K562 (cell line): ENCODE measurements at regions not wholly inside any gene's neighbourhood (a gene's known extent, or its start where the extent isn't known, plus 50 kb on each side); places are given as distances from the start of the nearest gene placed in this dataset.

Source experiments
- ATAC-seq: fragments of 200-7000 bp; cut with Tn5 transposase; 3 replicates; pipeline ENCODE4 v1.9.1; 2020; ENCODE audit warnings: moderate library complexity
- BruUV-seq: library from RNA; stranded (reverse); fragments of 400-500 nt; replicated peaks from 2 replicates; lab custom pipeline; 2021; lab: Mats Ljungman, UMichigan
- CTCF ChIA-PET: fragments of 300-600 bp; formaldehyde crosslinking; extraction: SDS; loops from one replicate; lab custom pipeline; 2021; ENCODE audit warnings: low intra/inter-chr PET ratio; lab: Yijun Ruan, JAX
- POLR2A ChIA-PET: fragments of 300-600, 350-650 bp; sonication (Branson Sonifier 250); formaldehyde crosslinking; extraction: SDS; loops from one replicate; lab custom pipeline; 2021; ENCODE audit warnings: antibody characterized with exemption, inconsistent platforms; lab: Yijun Ruan, JAX
- DNase-seq, 4 experiments: peaks; one replicate each; pipeline versions ENCODE4 v3.0.0 to v3.0.0-alpha.2; 2011 to 2018; ENCODE audit warnings: low spot score in 3 of 4, mixed read lengths in 3 of 4; ENCODE audit errors: extremely low read depth in 1 of 4
- FAIRE-seq: peaks from 2 replicates; lab custom pipeline; 2011; peaks lifted over from hg19 to GRCh38; lab: Jason Lieb, UNC
- H2AFZ ChIP-seq: 2 replicates; pipeline ENCODE4 v1.6.0; 2011; ENCODE audit warnings: low read depth, low read length, control low read depth, inconsistent platforms
- H3K27ac ChIP-seq: fragments of 200-600 bp; 3 replicates; pipeline ENCODE4 v1.8.0; 2011; ENCODE audit warnings: low read depth, mild to moderate bottlenecking, control low read depth, inconsistent platforms, low read length, moderate library complexity, mixed read lengths; ENCODE audit errors: extremely low read depth
- H3K27me3 ChIP-seq, 2 experiments: fragments of 300-600 bp in 1 of 2; 2 replicates in 1 of 2; 3 replicates in 1 of 2; pipeline versions ENCODE4 v1.6.0 to v1.8.0; 2011; ENCODE audit warnings: inconsistent platforms in 2 of 2, low read length in 2 of 2, mild to moderate bottlenecking in 1 of 2, mixed read lengths in 1 of 2, moderate library complexity in 1 of 2; ENCODE audit not compliant: control insufficient read depth in 2 of 2, insufficient read depth in 2 of 2
- H3K36me3 ChIP-seq: fragments of 300-600 bp; 3 replicates; pipeline ENCODE4 v1.8.0; 2011; ENCODE audit warnings: mild to moderate bottlenecking, low read length, inconsistent platforms; ENCODE audit not compliant: control insufficient read depth, insufficient read depth
- H3K4me1 ChIP-seq, 2 experiments: fragments of 200-600 bp in 1 of 2; replicated peaks in 1 of 2; 2 replicates in 1 of 2; 3 replicates in 1 of 2; pipeline versions ENCODE4 v1.5.1 to v1.8.0; 2011; ENCODE audit warnings: inconsistent platforms in 2 of 2, low read length in 2 of 2, mild to moderate bottlenecking in 1 of 2, mixed read lengths in 1 of 2, moderate library complexity in 1 of 2; ENCODE audit not compliant: control insufficient read depth in 2 of 2, insufficient read depth in 2 of 2
- H3K4me2 ChIP-seq: 2 replicates; pipeline ENCODE4 v1.6.1; 2011; ENCODE audit warnings: low read length, control low read depth, inconsistent platforms, mixed read lengths; ENCODE audit not compliant: insufficient read depth
- H3K4me3 ChIP-seq: fragments of 200-600 bp; sonication (generic), shearing (Covaris generic); 2 replicates; pipeline ENCODE4 v1.5.1; 2016; ENCODE audit warnings: control low read depth, inconsistent platforms
- H3K79me2 ChIP-seq: fragments of 200-600 bp; 3 replicates; pipeline ENCODE4 v1.8.0; 2011; ENCODE audit warnings: low read length, inconsistent platforms; ENCODE audit not compliant: control insufficient read depth, insufficient read depth
- H3K9ac ChIP-seq, 2 experiments: 2 replicates each; pipeline versions ENCODE4 v1.6.0 to v1.6.1; 2011; ENCODE audit warnings: low read depth in 2 of 2, low read length in 2 of 2, control low read depth in 1 of 2, inconsistent platforms in 1 of 2, mild to moderate bottlenecking in 1 of 2, mixed read lengths in 1 of 2; ENCODE audit not compliant: insufficient read depth in 1 of 2
- H3K9me1 ChIP-seq: one replicate; pipeline ENCODE4 v1.6.0; 2011; ENCODE audit warnings: inconsistent platforms, mild to moderate bottlenecking, low read length, moderate library complexity; ENCODE audit not compliant: control insufficient read depth, insufficient read depth
- H3K9me3 ChIP-seq: replicated peaks from 2 replicates; pipeline ENCODE4 v1.5.1; 2011; ENCODE audit warnings: low read depth, low read length, inconsistent platforms; ENCODE audit not compliant: control insufficient read depth, insufficient read depth
- H4K20me1 ChIP-seq: replicated peaks from 2 replicates; pipeline ENCODE4 v1.6.1; 2011; ENCODE audit warnings: low read length, inconsistent platforms, mixed read lengths; ENCODE audit not compliant: control insufficient read depth, insufficient read depth
- CEBPG ChIP-seq, 3 experiments: fragments of 200-800 bp in 1 of 3; sonication (Bioruptor generic) in 1 of 3; sonication (generic) in 1 of 3; formaldehyde crosslinking in 1 of 3; IDR thresholded peaks in 2 of 3; conservative IDR thresholded peaks in 1 of 3; 2 replicates each; pipeline versions ENCODE4 v1.6.1 to v1.8.0; 2016 to 2022; ENCODE audit warnings: missing compliant biosample characterization in 2 of 3, missing genetic modification characterization in 2 of 3, mild to moderate bottlenecking in 1 of 3, missing genetic modification reagents in 1 of 3
- SAP30 ChIP-seq: fragments of 200-600 bp; sonication (generic); IDR thresholded peaks from 2 replicates; pipeline ENCODE4 v1.6.1; 2012; ENCODE audit warnings: borderline replicate concordance, low read depth, mild to moderate bottlenecking, moderate library complexity, low read length, control low read depth, inconsistent platforms; ENCODE audit not compliant: insufficient read depth, poor library complexity, severe bottlenecking
- SP1 ChIP-seq: sonication (generic); formaldehyde crosslinking; IDR thresholded peaks from 2 replicates; pipeline ENCODE4 v1.8.1; 2022; ENCODE audit warnings: mild to moderate bottlenecking, missing genetic modification reagents
- WGBS: fragments of 100-300 bp; shearing (Covaris generic); methylation state at CpG from one replicate; pipeline ENCODE4 v1.1.6; 2016; ENCODE audit warnings: low coverage, mixed read lengths; ENCODE audit not compliant: insufficient coverage; ENCODE audit errors: missing lambda C conversion rate; 5-methylcytosine and 5-hydroxymethylcytosine counted together
- in situ Hi-C: fragments of 300-500 bp; cut with MboI; formaldehyde crosslinking; loops from 4 replicates; pipeline ENCODE4 v1.15.0; 2018; ENCODE audit warnings: inconsistent platforms, mixed read lengths
- intact Hi-C: fragments of 100-400 bp; cut with micrococcal nuclease; formaldehyde crosslinking; loops from 2 replicates; pipeline ENCODE4 v1.14.2; 2022

DNA sequence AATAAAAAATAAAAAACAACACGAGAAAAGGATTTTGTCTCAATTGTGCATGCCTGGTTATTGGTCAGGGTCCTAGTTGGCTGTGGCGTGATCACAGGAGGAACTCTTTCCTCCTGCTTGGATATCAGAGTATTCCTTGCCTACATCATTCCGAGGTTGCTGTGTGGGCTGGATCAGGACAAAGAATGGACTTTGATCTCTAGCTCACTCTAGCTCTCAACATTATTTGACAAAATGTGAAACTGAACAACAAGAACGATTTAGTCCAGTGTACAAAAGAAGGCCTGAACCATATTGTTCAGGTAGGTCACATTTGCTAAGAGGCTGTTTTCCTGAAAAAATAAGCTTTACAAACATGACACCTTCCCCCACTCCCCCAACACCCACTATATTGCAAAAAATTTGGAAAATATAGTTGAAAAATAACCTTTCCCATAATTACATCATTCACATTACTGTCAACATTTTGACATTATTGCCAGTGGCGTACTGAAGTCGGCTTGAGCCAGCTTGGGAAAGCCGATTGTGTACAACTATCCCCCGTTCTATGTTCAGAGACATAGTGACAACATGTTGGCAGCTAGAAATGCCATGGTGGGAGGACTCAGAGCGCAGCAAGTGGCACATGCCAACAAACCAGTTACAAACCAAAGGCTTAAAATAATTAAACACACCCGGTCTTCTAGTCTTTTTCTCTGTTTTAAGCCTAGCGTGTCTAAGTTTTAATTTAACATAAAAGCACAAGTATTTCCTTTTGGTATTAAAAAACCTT is 179.0 kb downstream of the LPIN1 start:
- CTCF ChIA-PET = no interaction called here
- H3K9me3 ChIP-seq = no peaks in the 10 kb centered on the region
- no peak overlapping the region for H3K27ac ChIP-seq
- no peaks in the 10 kb centered on the region for H4K20me1 ChIP-seq
- H3K4me3 ChIP-seq = no peak overlapping the region
- 0 out of 5 replicates have a peak, but pooled peaks cover 0 to 3% of the 10 kb centered on the region in 2 experiments for H3K27me3 ChIP-seq
- in situ Hi-C loops = no loop called here
- intact Hi-C loops = no loop called here
- no peak for TF ChIP-seq CEBPG (CRISPR knock-in tag; IDR thresholded peaks at IDR 0.05)
- peak in 1 of 2 experiments; percentile 43; a peak in 1 of 4 replicates for TF ChIP-seq CEBPG (tag; conservative IDR thresholded peaks at IDR 0.05 in 1 of 2, IDR thresholded peaks at IDR 0.05 in 1 of 2)
- no peak for TF ChIP-seq SAP30
- no peak for TF ChIP-seq SP1 (CRISPR knock-in tag)
- TF ChIP-seq, all 486 proteins: peak for 1
- DNase-seq (no peak), FAIRE-seq (no peak), ATAC-seq (no peak)
- Histone ChIP-seq H3K4me2 (no peak overlapping the region), H3K9me1 (no peaks in the 10 kb centered on the region), H3K9ac (no peak overlapping the region), H3K4me1 (peaks cover 2 to 23% of the 10 kb centered on the region in 2 experiments), H3K79me2 (no peaks in the 10 kb centered on the region), H2AFZ (no peak overlapping the region), H3K36me3 (no peaks in the 10 kb centered on the region)
- POLR2A ChIA-PET = interaction anchor here (2.4 kb wide), 1 partner anchor 15 kb away, joined by 12 read pairs; no protein-coding TSS in a partner anchor
- BruUV-seq = no TSS peak
- 62% methylated on average over 11 of the region's 11 CpGs for WGBS
